ENCODE measurements at regions not wholly inside any gene's neighbourhood (a gene's known extent, or its start where the extent isn't known, plus 50 kb on each side); places are given as distances from the start of the nearest gene placed in this dataset.
A peak's percentile ranks its signal among the peaks of the same experiment; 100 is the strongest.

DNA sequence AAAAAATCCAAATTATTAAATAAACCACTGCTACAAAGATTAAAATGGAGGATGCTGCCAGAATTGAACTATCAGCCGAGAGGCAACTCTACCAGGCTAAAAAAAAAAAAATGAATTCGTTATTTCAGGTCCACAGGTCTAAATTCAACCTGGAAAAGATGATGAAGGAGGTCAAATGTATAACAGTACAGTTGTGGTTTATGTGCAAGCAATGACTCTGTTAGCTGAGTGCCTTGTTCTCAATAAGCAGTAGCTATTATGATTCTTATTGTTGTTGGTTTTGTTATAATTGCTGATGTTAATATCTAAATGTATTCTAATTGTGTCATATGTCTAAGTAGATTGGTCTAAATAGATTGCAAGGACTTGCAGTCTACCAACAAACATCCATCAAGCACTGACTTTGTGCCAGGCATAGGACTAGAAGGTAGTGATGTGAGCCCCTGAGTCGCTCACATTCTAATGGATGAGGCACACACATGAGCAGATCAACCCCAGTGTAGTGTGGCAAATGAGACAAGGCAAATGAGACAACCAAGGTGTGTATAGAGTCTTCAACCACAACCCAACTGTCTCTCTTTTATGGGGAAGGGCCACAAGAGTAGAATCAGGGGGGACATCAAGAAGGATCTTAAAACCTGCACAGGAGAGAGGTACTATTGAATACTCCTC is 77.0 kb upstream of the PLEKHG7 start:
- no peak for TF ChIP-seq SMC3 (IDR thresholded peaks at IDR 0.05; ENCODE audit: borderline replicate concordance, low read length)
- TF ChIP-seq CREB1 (IDR thresholded peaks at IDR 0.05; ENCODE audit: low read depth) = no peak
- no peak for TF ChIP-seq ZNF24 (IDR thresholded peaks at IDR 0.05)
- no peak for TF ChIP-seq RAD51 (IDR thresholded peaks at IDR 0.05)
- no peak for TF ChIP-seq TARDBP (IDR thresholded peaks at IDR 0.05; ENCODE audit: borderline replicate concordance)
- TF ChIP-seq FOXK2 (IDR thresholded peaks at IDR 0.05) = no peak
- TF ChIP-seq FOXM1 (IDR thresholded peaks at IDR 0.05; ENCODE audit: low read depth, low read length) = no peak
- H4K20me1 ChIP-seq (ENCODE audit: control insufficient read depth, insufficient read depth) = no peaks in the 10 kb centered on the region
- H3K4me3 ChIP-seq = no peak overlapping the region
- no peak overlapping the region for H3K9ac ChIP-seq (ENCODE audit: control insufficient read depth, insufficient read depth, low read length)
- DNase-seq (ENCODE audit: low read depth, low spot score) (no peak), FAIRE-seq (no peak), ATAC-seq (no peak)
- no peaks in the 10 kb centered on the region for H3K4me1 ChIP-seq (ENCODE audit: control insufficient read depth, insufficient read depth, low read length)
- RAD21 ChIA-PET (ENCODE audit: unreplicated experiment) = no interaction called here
- no peak overlapping the region for H2AFZ ChIP-seq (ENCODE audit: control insufficient read depth, low read depth, low read length)
- intact Hi-C loops (cut with micrococcal nuclease; ENCODE audit: unreplicated experiment) (no loop called here), in situ Hi-C loops (cut with MboI) (loop anchor here (25.0 kb wide), 1 partner anchor 1038 kb away; no protein-coding TSS in a partner anchor)
- H3K27ac ChIP-seq (ENCODE audit: control insufficient read depth, insufficient read depth) = no peak overlapping the region
- CTCF ChIA-PET = interaction anchor here (0.7 kb wide), 1 partner anchor 9 kb away, joined by 3 read pairs; no protein-coding TSS in a partner anchor
- SMC1A ChIA-PET (ENCODE audit: uncharacterized antibody, unreplicated experiment) = no interaction called here
- POLR2A ChIA-PET = no interaction called here
- H3K36me3 ChIP-seq (ENCODE audit: control insufficient read depth in 2 of 2, insufficient read depth in 2 of 2, low read length in 1 of 2) = no peaks in the 10 kb centered on the region
- no peak overlapping the region for H3K4me2 ChIP-seq (ENCODE audit: control insufficient read depth, insufficient read depth)
- WGBS (ENCODE audit: insufficient coverage, insufficient replicate concordance, low lambda C conversion rate, missing lambda C conversion rate) = 70% methylated on average over 3 of the region's 3 CpGs
- BruUV-seq (replicated peaks) = no TSS peak
- H3K27me3 ChIP-seq (replicated peaks in 1 of 2; ENCODE audit: control insufficient read depth in 2 of 2, insufficient read depth in 2 of 2, low read length in 1 of 2) = no peaks in the 10 kb centered on the region
- no peaks in the 10 kb centered on the region for H3K9me3 ChIP-seq (replicated peaks; ENCODE audit: control insufficient read depth, insufficient read depth, low read length)
- no peaks in the 10 kb centered on the region for H3K79me2 ChIP-seq (ENCODE audit: control insufficient read depth, insufficient read depth, low read length)

DNA sequence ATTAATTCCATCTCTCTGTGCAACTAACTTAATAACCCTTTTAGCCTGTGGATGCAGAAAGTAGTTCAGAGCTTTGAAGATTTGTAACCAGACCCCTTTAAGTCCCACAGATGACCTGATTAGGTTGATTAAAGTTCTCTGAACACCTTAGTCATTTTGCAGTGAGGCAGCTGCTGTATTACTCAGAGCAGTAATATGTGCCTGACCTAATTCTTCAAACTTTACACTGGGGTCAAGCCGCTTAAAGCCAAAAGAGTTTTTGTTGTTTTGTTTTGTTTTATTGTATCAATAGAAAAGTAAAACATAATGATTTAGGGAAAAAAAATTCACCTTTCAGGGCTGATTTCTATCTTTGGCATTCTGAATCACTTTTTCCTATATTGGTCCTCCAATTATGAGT is 78.6 kb upstream of the PLEKHG7 start:
- H3K4me1 ChIP-seq (ENCODE audit: control insufficient read depth, insufficient read depth, low read length) = no peaks in the 10 kb centered on the region
- no TSS peak for BruUV-seq (replicated peaks)

More for the DNA sequence above, 78.6 kb upstream of the PLEKHG7 start:
- DNase-seq (ENCODE audit: low read depth, low spot score) = no peak
- ChIA-PET SMC1A (ENCODE audit: uncharacterized antibody, unreplicated experiment) (interaction anchor here (0.6 to 0.8 kb wide), 3 partner anchors 9 to 47 kb away, joined by 3 read pairs; no protein-coding TSS in a partner anchor), POLR2A (interaction anchor here (0.5 kb wide), 1 partner anchor 625 kb away, joined by 3 read pairs; no protein-coding TSS in a partner anchor), CTCF (interaction anchor here (0.7 to 1.0 kb wide), 2 partner anchors 8 to 18 kb away, joined by 3 to 4 read pairs; no protein-coding TSS in a partner anchor), RAD21 (ENCODE audit: unreplicated experiment) (interaction anchor here (0.7 kb wide), 1 partner anchor 8 kb away, joined by 3 read pairs; no protein-coding TSS in a partner anchor)
- H3K27ac ChIP-seq (ENCODE audit: control insufficient read depth, insufficient read depth) = no peak overlapping the region
- no peak for ATAC-seq
- intact Hi-C loops (cut with micrococcal nuclease; ENCODE audit: unreplicated experiment) = no loop called here
- no peaks in the 10 kb centered on the region for H3K27me3 ChIP-seq (replicated peaks in 1 of 2; ENCODE audit: control insufficient read depth in 2 of 2, insufficient read depth in 2 of 2, low read length in 1 of 2)
- no peaks in the 10 kb centered on the region for H4K20me1 ChIP-seq (ENCODE audit: control insufficient read depth, insufficient read depth)
- WGBS (ENCODE audit: insufficient coverage, insufficient replicate concordance, low lambda C conversion rate, missing lambda C conversion rate) = 50% methylated on average over 1 of the region's 1 CpG
- no peaks in the 10 kb centered on the region for H3K9me3 ChIP-seq (replicated peaks; ENCODE audit: control insufficient read depth, insufficient read depth, low read length)
- TF ChIP-seq EP300 (IDR thresholded peaks at IDR 0.05; ENCODE audit: borderline replicate concordance in 1 of 2, control insufficient read depth in 1 of 2, low read depth in 2 of 2, low read length in 2 of 2) (no peak), NR2F1 (conservative IDR thresholded peaks at IDR 0.05) (peak; percentile 40)
- no peak overlapping the region for H2AFZ ChIP-seq (ENCODE audit: control insufficient read depth, low read depth, low read length)
- no peak for FAIRE-seq
- no peak overlapping the region for H3K9ac ChIP-seq (ENCODE audit: control insufficient read depth, insufficient read depth, low read length)
- H3K4me2 ChIP-seq (ENCODE audit: control insufficient read depth, insufficient read depth) = no peak overlapping the region
- no peaks in the 10 kb centered on the region for H3K36me3 ChIP-seq (ENCODE audit: control insufficient read depth in 2 of 2, insufficient read depth in 2 of 2, low read length in 1 of 2)
- no peak overlapping the region for H3K4me3 ChIP-seq
- in situ Hi-C loops (cut with MboI) = no loop called here
- no peaks in the 10 kb centered on the region for H3K79me2 ChIP-seq (ENCODE audit: control insufficient read depth, insufficient read depth, low read length)

All from GM12878 (cell line).